Activated CD4-positive, alpha-beta T cell treated with anti-CD3 and anti-CD28 coated beads, Interleukin-2, amount 50 U/mL, for 4 hours (primary cell): ENCODE measurements at regions not wholly inside any gene's neighbourhood (a gene's known extent, or its start where the extent isn't known, plus 50 kb on each side); places are given as distances from the start of the nearest gene placed in this dataset.

Experiments
- DNase-seq, 2 experiments: peaks; one replicate each; pipeline ENCODE4 v3.0.0-alpha.2; 2020

DNA sequence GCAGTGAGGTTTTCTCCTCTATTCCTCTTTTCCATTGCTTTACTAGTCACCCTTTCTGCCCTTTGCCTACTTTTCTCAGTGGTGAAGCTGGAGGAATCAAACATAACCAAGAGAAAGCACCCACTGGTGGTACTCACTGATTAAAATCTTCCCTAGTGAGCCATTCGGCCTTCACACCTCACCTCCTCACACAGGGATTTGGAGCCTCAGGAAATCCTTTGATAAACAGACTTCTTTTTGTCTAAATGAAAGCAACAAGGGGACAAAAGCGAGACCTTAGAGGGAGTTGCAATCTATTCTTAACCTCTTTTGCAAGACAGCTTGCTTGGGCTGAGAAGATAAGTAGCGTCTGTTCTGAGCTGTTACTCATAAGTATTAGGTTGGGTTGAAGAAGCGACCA is 572.6 kb downstream of the ZNF674 start:
- no peak for DNase-seq

DNA sequence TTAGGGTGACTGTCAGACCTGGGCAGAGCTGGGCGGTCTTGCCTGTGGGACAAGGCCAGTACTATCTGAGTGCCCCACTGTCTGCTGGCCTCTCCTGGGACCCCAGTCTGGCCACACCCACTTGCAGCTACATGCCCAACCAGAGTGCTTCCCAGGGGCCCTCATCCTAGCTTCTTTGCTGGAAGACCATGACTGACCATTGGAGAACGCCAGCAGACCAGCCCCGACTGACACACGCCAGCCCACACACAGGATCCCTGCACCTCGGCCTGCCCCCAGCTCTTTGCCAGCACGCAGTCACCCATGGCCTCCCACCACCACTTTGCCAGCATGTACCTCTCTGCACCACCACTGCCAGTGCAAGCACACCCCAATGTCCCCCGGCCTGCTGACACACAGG is 585.7 kb downstream of the ZNF674 start:
- no peak for DNase-seq

GRCh38 chrX:45956191-45956870 is 588.9 kb downstream of the ZNF674 start:
- no peak for DNase-seq

GRCh38 chrX:45955661-45956060 is 589.6 kb downstream of the ZNF674 start:
- no peak for DNase-seq

DNA sequence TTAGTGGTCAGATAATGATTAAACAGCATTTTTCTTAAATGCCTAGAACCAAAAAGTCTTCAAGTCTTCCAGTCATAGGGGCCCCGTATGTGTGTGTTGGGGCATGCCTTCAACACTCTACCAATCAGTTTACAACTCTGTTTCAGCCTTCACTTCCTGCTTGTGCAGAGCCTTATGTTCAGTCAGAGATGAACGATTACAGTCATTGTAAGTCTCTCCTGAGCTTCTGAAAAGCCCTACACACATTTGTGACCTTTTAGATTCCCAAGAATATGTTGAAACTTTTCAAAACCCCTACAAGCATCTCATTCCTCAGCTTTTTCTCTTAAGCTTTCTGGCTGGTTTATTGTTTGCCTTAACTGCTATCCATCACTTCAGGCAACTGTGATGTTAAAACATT is 591.2 kb downstream of the ZNF674 start:
- no peak for DNase-seq

- no peak for DNase-seq
Observed at GRCh38 chrX:45952030-45952429, 593.2 kb downstream of the ZNF674 start.

DNA sequence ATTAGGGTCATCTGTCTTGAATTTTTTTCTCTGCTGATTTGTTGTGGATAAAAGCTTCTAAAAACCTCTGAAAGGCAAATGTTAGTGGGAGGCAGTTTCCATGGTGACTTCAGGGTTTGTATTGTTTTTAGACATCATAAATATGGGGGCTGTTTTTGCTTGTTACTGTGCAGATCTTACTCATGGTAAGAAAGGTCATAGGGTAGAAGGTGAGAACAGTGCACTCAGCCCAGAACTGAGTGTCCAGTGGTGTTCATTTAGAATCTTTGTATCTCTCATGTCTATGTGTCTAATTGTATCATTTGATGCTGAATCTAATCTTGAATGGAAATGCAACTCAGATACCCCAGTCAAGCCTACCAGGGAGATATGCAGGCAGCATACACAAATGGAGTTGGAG is 609.8 kb downstream of the ZNF674 start:
- DNase-seq = no peak

DNA sequence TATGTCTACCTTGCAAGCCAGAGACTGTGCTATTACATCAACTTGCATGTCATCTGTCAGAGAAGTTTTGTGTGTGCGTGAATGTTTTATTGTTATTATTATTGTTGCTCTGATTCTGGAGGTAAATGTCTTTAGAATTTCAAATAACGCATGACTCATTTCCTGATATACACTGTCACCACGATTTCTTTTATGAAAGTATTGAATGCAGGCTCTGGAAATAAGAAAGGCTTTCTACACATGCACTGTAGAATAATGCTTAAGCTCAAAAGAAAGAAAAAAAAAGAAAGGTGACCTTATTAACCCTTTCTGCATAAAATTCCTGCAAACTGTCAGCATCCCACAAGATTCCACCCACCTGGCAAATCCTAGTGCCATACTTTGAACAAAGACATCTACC is 632.9 kb downstream of the ZNF674 start:
- DNase-seq = no peak

- no peak for DNase-seq
Observed at GRCh38 chrX:45907786-45908185, 637.4 kb downstream of the ZNF674 start.

DNA sequence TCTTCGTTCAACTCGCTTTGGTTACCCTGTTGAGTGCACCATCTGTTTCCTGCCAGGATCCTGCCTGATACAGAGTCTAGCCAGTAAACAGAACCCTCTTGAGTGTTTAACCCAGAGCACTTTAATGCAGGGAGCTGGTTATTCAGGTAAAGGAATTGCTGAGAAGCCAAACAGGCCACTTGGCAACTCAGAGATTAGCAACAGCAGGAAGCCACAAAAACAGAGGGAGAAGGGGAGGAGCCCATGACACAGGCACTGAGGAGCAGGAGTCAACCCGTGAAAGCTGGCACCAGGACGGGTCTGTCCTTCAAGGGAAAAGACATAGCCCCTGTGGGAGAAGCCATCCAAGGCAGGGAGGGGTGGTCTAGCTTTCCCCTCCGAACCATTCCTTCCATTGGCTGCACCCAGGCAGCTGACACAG is 641.4 kb downstream of the ZNF674 start:
- no peak for DNase-seq

GRCh38 chrX:45900766-45901615 is 644.2 kb downstream of the ZNF674 start:
- DNase-seq = no peak

GRCh38 chrX:45894864-45895645 is 650.2 kb downstream of the ZNF674 start:
- no peak for DNase-seq

DNA sequence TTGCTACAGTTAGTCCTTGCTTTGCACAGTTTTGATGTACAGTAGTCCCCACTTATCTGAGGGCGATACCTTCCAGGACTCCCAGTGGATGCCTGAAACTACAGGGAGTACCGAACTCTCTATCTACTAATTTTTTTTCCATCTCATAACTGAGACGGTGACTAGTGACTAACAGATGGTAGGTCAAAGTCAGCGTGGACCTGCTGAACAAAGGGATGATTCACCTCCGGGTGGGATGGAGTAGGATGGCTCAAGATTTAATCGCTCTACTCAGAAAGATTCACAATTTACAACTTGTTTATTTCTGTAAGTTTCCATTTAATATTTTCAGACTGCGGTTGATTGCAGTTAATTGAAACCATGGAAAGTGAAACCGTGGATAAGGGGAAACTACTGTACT is 655.8 kb downstream of the ZNF674 start:
- no peak for DNase-seq

DNA sequence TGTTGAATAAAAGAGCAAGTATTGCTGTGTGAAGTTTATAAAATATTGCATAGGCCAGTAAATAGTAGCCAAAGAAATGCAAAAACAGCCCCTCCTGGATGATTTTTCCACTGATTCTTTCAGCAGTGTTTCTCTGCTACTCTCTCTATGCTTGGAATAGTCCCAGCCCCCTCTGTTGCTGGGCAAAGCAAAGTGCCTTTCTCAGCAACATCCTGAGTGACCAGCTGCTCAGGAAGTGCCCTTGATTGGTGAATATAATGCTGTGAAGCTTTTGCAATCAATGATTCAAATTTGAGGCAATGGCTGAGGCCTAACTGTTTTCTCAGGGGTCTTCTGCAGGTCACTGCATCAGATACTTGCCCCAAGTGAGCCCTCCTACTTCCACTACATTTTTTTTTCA is 656.7 kb downstream of the ZNF674 start:
- DNase-seq = no peak

DNA sequence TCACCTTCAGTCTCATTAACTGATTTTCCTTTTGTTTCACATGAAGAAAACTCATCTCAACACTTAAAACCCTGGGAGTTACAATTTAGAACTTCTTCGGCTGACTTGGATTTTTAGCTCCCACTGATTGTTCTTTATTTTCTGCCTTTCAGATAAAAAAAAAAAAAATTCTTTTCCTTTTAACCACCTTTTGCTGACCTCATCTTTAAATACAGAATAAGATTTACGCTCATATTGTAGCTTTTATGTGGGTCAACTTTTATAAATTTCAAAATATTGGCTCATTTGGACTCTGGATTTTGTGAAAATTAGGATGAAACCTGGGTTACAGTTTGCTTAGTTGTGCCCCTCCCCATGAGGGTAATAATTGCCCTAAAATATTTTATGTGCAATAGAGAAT is 659.3 kb downstream of the ZNF674 start:
- no peak for DNase-seq

- no peak for DNase-seq
Observed at GRCh38 chrX:45879512-45879911, 665.7 kb downstream of the ZNF674 start.

DNA sequence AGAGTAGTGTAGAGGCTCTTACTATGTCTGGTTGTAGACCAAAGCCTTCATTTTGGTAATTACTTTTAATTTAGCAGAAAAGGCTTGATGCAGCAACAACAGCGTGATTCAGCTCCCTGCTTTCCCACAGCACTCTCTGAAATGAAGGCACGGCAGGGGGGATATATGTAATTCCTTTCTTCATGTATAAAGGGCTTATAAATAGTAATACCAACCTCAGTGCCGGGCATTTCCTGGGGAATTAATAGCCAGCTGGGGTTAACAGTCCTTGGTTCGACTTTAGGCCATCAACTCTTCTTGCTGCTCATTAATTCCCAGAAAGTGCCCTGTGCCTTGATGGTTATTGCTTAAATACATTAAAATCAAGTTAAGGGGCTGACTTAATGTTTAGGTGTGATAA is 669.0 kb downstream of the ZNF674 start:
- no peak for DNase-seq

GRCh38 chrX:45873781-45874180 is 671.4 kb downstream of the ZNF674 start:
- DNase-seq = no peak

- DNase-seq = no peak
Observed at GRCh38 chrX:45872480-45872879, 671.8 kb upstream of the DIPK2B start.

GRCh38 chrX:45868425-45868824 is 667.7 kb upstream of the DIPK2B start:
- no peak for DNase-seq

GRCh38 chrX:45862801-45863200 is 662.1 kb upstream of the DIPK2B start:
- DNase-seq = no peak

DNA sequence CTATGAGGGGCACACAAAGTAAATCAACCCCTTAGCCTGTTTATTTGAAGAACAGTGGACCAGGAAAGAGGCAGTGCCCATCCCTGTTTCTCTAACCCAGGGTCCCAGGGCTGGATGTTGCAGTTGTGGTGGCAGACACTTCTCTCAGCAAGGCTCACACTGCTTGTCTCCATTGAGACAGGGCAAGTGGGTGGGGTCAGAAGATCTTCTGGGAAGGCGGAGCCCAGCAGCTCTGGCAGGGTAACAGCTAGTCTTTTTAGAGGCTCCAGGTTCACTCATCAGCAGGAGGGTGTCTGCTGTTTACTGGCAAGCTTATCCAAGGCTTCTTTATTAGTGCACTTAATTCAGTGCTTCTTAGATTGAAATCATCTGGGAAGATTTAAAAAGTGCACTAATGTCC is 659.8 kb upstream of the DIPK2B start:
- DNase-seq = no peak

GRCh38 chrX:45859407-45859806 is 658.7 kb upstream of the DIPK2B start:
- no peak for DNase-seq

DNA sequence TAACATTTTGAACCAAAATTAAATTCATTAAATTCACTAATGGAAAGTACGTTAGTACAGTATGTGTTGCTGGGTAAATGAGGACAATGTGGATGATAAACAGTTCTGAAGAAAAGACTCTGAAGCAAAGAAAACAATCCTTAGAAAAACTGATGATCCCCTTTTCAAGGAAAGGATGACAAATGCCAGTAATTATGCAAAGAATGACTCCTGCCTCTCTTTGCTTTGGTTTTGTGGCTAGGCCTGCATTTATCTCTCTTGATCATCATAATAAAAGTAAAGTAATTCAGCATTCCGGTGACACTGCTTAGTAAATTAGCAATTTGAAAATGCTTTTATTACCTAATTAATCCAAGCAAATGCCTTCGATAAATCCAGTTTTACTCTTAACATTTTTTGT is 652.2 kb upstream of the DIPK2B start:
- DNase-seq = no peak
